Hepatocyte (in vitro differentiated cells): ENCODE measurements at regions not wholly inside any gene's neighbourhood (a gene's known extent, or its start where the extent isn't known, plus 50 kb on each side); places are given as distances from the start of the nearest gene placed in this dataset.

Experiments used
- DNase-seq: peaks from one replicate; pipeline ENCODE4 v3.0.0-alpha.2; 2016; ENCODE audit warnings: low spot score
- H2AFZ ChIP-seq: fragments of 200-600 bp; sonication (generic); 2 replicates; pipeline ENCODE4 v1.6.0; 2016; ENCODE audit warnings: antibody characterized with exemption, mild to moderate bottlenecking
- H3K27ac ChIP-seq: fragments of 200-600 bp; sonication (generic); 2 replicates; pipeline ENCODE4 v1.5.1; 2016; ENCODE audit warnings: mild to moderate bottlenecking
- H3K27me3 ChIP-seq: fragments of 200-600 bp; sonication (generic); 2 replicates; pipeline ENCODE4 v1.6.1; 2016
- H3K36me3 ChIP-seq: fragments of 200-600 bp; sonication (generic); replicated peaks from 2 replicates; pipeline ENCODE4 v1.5.1; 2016; ENCODE audit warnings: low read depth; ENCODE audit not compliant: insufficient read depth
- H3K4me1 ChIP-seq: fragments of 200-600 bp; sonication (generic); 2 replicates; pipeline ENCODE4 v1.5.1; 2016; ENCODE audit warnings: mild to moderate bottlenecking, moderate library complexity; ENCODE audit not compliant: insufficient read depth
- H3K4me2 ChIP-seq: fragments of 200-600 bp; sonication (generic); 2 replicates; pipeline ENCODE4 v1.6.0; 2016
- H3K4me3 ChIP-seq: fragments of 200-600 bp; sonication (generic); 2 replicates; pipeline ENCODE4 v1.5.1; 2016; ENCODE audit warnings: mild to moderate bottlenecking
- H3K79me2 ChIP-seq: fragments of 200-600 bp; sonication (generic); 2 replicates; pipeline ENCODE4 v1.6.0; 2017; ENCODE audit warnings: mild to moderate bottlenecking
- H3K9me2 ChIP-seq: fragments of 200-600 bp; sonication (generic); replicated peaks from 2 replicates; pipeline ENCODE4 v1.6.0; 2017; ENCODE audit warnings: mild to moderate bottlenecking; ENCODE audit not compliant: insufficient read depth
- H3K9me3 ChIP-seq: fragments of 200-600 bp; sonication (generic); 2 replicates; pipeline ENCODE4 v1.5.1; 2016; ENCODE audit warnings: low read depth, mild to moderate bottlenecking
- H4K20me1 ChIP-seq: fragments of 200-600 bp; sonication (generic); 2 replicates; pipeline ENCODE4 v1.6.0; 2016; ENCODE audit warnings: mild to moderate bottlenecking; ENCODE audit not compliant: insufficient read depth, poor library complexity, severe bottlenecking
- EZH2 ChIP-seq: fragments of 200-600 bp; sonication (generic); IDR thresholded peaks from 2 replicates; pipeline ENCODE4 v1.6.1; 2016; ENCODE audit warnings: antibody characterized with exemption, mild to moderate bottlenecking, borderline replicate concordance
- EZH2phosphoT487 ChIP-seq: fragments of 200-600 bp; sonication (generic); IDR thresholded peaks from one replicate; pipeline ENCODE4 v1.6.1; 2018; ENCODE audit warnings: antibody characterized with exemption, mild to moderate bottlenecking, low read depth, moderate library complexity; ENCODE audit not compliant: unreplicated experiment, severe bottlenecking
- WGBS: methylation state at CpG from one replicate; pipeline ENCODE4 v1.1.6; 2016; ENCODE audit warnings: low lambda C conversion rate; ENCODE audit errors: missing lambda C conversion rate; 5-methylcytosine and 5-hydroxymethylcytosine counted together
- TF ChIP-seq, protein P1 (sequence below): fragments of 200-600 bp; sonication (generic); IDR thresholded peaks from 2 replicates; pipeline ENCODE4 v1.5.1; 2016; ENCODE audit warnings: antibody characterized with exemption, mild to moderate bottlenecking; ENCODE audit not compliant: poor library complexity

GRCh38 chr22:47571616-47572015 lies 809.2 kb downstream of the TBC1D22A start:
- Histone ChIP-seq H4K20me1 (no peaks in the 10 kb centered on the region), H3K27me3 (no peaks in the 10 kb centered on the region), H3K36me3 (no peaks in the 10 kb centered on the region), H3K4me3 (no peak overlapping the region), H3K4me1 (no peaks in the 10 kb centered on the region), H3K9me3 (no peaks in the 10 kb centered on the region), H3K4me2 (no peak overlapping the region), H2AFZ (no peak overlapping the region), H3K9me2 (no peaks in the 10 kb centered on the region), H3K27ac (no peak overlapping the region), H3K79me2 (no peaks in the 10 kb centered on the region)
- 87% methylated on average over 5 of the region's 5 CpGs for WGBS
- DNase-seq = no peak
- TF ChIP-seq EZH2phosphoT487 (no peak), EZH2 (no peak)
- TF ChIP-seq, protein P1, sequence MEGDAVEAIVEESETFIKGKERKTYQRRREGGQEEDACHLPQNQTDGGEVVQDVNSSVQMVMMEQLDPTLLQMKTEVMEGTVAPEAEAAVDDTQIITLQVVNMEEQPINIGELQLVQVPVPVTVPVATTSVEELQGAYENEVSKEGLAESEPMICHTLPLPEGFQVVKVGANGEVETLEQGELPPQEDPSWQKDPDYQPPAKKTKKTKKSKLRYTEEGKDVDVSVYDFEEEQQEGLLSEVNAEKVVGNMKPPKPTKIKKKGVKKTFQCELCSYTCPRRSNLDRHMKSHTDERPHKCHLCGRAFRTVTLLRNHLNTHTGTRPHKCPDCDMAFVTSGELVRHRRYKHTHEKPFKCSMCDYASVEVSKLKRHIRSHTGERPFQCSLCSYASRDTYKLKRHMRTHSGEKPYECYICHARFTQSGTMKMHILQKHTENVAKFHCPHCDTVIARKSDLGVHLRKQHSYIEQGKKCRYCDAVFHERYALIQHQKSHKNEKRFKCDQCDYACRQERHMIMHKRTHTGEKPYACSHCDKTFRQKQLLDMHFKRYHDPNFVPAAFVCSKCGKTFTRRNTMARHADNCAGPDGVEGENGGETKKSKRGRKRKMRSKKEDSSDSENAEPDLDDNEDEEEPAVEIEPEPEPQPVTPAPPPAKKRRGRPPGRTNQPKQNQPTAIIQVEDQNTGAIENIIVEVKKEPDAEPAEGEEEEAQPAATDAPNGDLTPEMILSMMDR = no peak

DNA sequence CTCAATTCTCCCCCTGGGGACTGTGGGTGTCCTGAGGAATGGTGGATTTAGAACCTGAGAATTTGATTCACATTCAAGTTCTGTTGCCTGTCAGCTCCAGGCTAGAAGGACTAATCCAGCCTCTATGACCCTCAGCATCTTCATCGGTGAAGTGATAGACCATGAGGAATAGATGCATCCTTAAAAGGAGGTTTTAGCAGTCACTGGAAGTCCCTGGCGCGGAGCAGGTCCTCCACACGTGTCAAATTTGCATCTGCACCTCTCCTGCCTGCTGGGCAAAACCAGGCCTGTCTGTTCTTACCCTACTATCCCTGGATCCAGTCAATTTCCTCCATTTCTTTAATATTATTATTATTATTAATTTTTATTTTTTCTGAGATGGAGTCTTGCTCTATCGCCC lies 808.4 kb downstream of the TBC1D22A start:
- Histone ChIP-seq H3K36me3 (no peaks in the 10 kb centered on the region), H3K4me1 (no peaks in the 10 kb centered on the region), H4K20me1 (no peaks in the 10 kb centered on the region), H3K9me2 (no peaks in the 10 kb centered on the region), H3K9me3 (no peaks in the 10 kb centered on the region), H3K27me3 (no peaks in the 10 kb centered on the region), H3K4me3 (no peak overlapping the region), H3K27ac (no peak overlapping the region), H2AFZ (no peak overlapping the region), H3K79me2 (no peaks in the 10 kb centered on the region), H3K4me2 (no peak overlapping the region)
- WGBS = 76% methylated on average over 5 of the region's 5 CpGs
- DNase-seq = no peak
- TF ChIP-seq, protein P1 = no peak
- TF ChIP-seq EZH2phosphoT487 (no peak), EZH2 (no peak)

DNA sequence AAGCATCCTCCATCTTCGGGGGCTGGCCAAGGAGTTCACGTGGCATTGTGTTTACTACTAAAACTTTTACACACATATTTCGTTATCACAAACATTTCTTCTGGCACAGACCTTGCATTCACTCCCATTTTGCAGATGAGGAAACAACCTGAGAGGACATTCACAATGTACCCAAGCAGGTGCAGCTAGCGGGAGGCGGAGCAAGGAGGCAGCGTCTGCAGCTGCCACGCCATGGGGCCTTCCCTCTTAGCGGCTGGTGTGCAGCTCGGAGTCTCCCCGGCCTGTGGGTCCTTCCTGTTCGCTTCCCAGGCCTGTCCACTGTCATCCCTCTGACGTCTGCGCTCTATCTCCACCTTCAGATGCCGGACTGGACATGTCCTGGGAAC lies 807.8 kb downstream of the TBC1D22A start:
- WGBS = 82% methylated on average over 14 of the region's 14 CpGs
- H3K4me2 ChIP-seq = no peak overlapping the region
- H3K9me3 ChIP-seq = no peaks in the 10 kb centered on the region
- H3K9me2 ChIP-seq = no peaks in the 10 kb centered on the region
- H3K27me3 ChIP-seq = no peaks in the 10 kb centered on the region
- TF ChIP-seq, protein P1 = no peak
- TF ChIP-seq EZH2 (no peak), EZH2phosphoT487 (no peak)
- H4K20me1 ChIP-seq = no peaks in the 10 kb centered on the region
- H2AFZ ChIP-seq = no peak overlapping the region
- no peaks in the 10 kb centered on the region for H3K4me1 ChIP-seq
- no peaks in the 10 kb centered on the region for H3K36me3 ChIP-seq
- no peaks in the 10 kb centered on the region for H3K79me2 ChIP-seq
- no peak for DNase-seq
- H3K4me3 ChIP-seq = no peak overlapping the region
- no peak overlapping the region for H3K27ac ChIP-seq
